Loucy (cell line): ENCODE measurements at regions not wholly inside any gene's neighbourhood (a gene's known extent, or its start where the extent isn't known, plus 50 kb on each side); places are given as distances from the start of the nearest gene placed in this dataset.

Experiments used
- H2AFZ ChIP-seq: fragments of 200-600 bp; sonication (generic); 2 replicates; pipeline ENCODE4 v1.6.0; 2016; ENCODE audit warnings: antibody characterized with exemption, mild to moderate bottlenecking, low read length, moderate library complexity
- H3F3A ChIP-seq: fragments of 200-600 bp; 2 replicates; pipeline ENCODE4 v1.6.0; 2016; ENCODE audit warnings: antibody characterized with exemption, low read depth, mild to moderate bottlenecking
- H3K27me3 ChIP-seq: fragments of 200-600 bp; sonication (generic); 2 replicates; pipeline ENCODE4 v1.6.1; 2014; ENCODE audit warnings: low read length, mild to moderate bottlenecking; ENCODE audit not compliant: insufficient read depth, poor library complexity, severe bottlenecking
- H3K36me3 ChIP-seq: fragments of 200-600 bp; sonication (generic); 2 replicates; pipeline ENCODE4 v1.6.1; 2016; ENCODE audit warnings: low read length; ENCODE audit not compliant: insufficient read depth
- H3K4me1 ChIP-seq: fragments of 200-600 bp; sonication (generic); 2 replicates; pipeline ENCODE4 v1.5.1; 2014; ENCODE audit warnings: low read length, mild to moderate bottlenecking; ENCODE audit not compliant: insufficient read depth, poor library complexity, severe bottlenecking
- H3K4me2 ChIP-seq: fragments of 200-600 bp; sonication (generic); 2 replicates; pipeline ENCODE4 v1.6.0; 2014; ENCODE audit warnings: antibody characterized with exemption, low read length, low read depth, mild to moderate bottlenecking; ENCODE audit not compliant: poor library complexity, severe bottlenecking
- H3K4me3 ChIP-seq: fragments of 200-600 bp; sonication (generic); 2 replicates; pipeline ENCODE4 v1.5.1; 2014; ENCODE audit warnings: low read length, mild to moderate bottlenecking, mixed read lengths; ENCODE audit not compliant: poor library complexity, severe bottlenecking
- H3K79me2 ChIP-seq: fragments of 200-600 bp; sonication (generic); 2 replicates; pipeline ENCODE4 v1.6.1; 2014; ENCODE audit warnings: low read length; ENCODE audit not compliant: insufficient read depth
- H3K9ac ChIP-seq: fragments of 200-600 bp; sonication (generic); 2 replicates; pipeline ENCODE4 v1.6.0; 2014; ENCODE audit warnings: mild to moderate bottlenecking, low read depth, low read length, moderate library complexity; ENCODE audit not compliant: poor library complexity, severe bottlenecking
- H3K9me2 ChIP-seq: fragments of 200-600 bp; sonication (generic); replicated peaks from 2 replicates; pipeline ENCODE4 v1.6.1; 2016; ENCODE audit warnings: low read depth, low read length, mixed read lengths
- H3K9me3 ChIP-seq: fragments of 200-600 bp; sonication (generic); 2 replicates; pipeline ENCODE4 v1.6.1; 2014; ENCODE audit warnings: mild to moderate bottlenecking, antibody characterized with exemption, low read length, low read depth; ENCODE audit not compliant: insufficient read depth
- H4K20me1 ChIP-seq: fragments of 200-600 bp; sonication (generic); 2 replicates; pipeline ENCODE4 v1.6.0; 2014; ENCODE audit warnings: antibody characterized with exemption, low read length, mild to moderate bottlenecking; ENCODE audit not compliant: insufficient read depth, poor library complexity, severe bottlenecking
- EZH2phosphoT487 ChIP-seq: fragments of 200-600 bp; IDR thresholded peaks from 2 replicates; pipeline ENCODE4 v1.6.1; 2018; ENCODE audit warnings: antibody characterized with exemption, mild to moderate bottlenecking, moderate library complexity, borderline replicate concordance
- TF ChIP-seq, protein P1 (sequence below): fragments of 200-600 bp; sonication (generic); conservative IDR thresholded peaks from 2 replicates; pipeline ENCODE4 v1.5.1; 2014; ENCODE audit warnings: mild to moderate bottlenecking, antibody characterized with exemption, low read length

DNA sequence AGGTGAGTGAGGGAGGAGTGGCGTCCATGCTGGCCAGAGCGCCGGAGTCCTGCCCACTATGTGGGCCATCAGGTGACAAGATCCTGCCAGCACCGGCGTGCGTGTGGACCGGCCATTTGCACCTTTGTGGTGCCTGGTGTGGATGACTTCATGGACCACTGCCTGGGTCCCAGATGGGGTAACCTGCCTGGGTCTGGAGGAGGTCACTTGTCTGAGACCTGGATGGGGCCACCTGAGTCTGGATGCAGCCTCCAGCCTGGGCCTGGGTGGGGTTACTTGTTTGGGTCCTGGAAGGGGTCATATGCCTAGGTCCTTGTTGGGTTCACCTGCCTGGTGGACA, 299.6 kb downstream of the NDUFA10 start:
- Histone ChIP-seq H3K4me3 (no peak overlapping the region), H3K9ac (no peak overlapping the region), H3K9me3 (peaks cover 12% of the 10 kb centered on the region; the same call in 1 of the 2 replicates), H3F3A (no peaks in the 10 kb centered on the region), H3K79me2 (no peaks in the 10 kb centered on the region), H4K20me1 (no peaks in the 10 kb centered on the region), H3K9me2 (no peaks in the 10 kb centered on the region), H3K4me2 (no peak overlapping the region), H3K36me3 (no peaks in the 10 kb centered on the region), H3K27me3 (no peaks in the 10 kb centered on the region), H3K4me1 (no peaks in the 10 kb centered on the region), H2AFZ (no peak overlapping the region)
- TF ChIP-seq EZH2phosphoT487: no peak
- TF ChIP-seq, protein P1, sequence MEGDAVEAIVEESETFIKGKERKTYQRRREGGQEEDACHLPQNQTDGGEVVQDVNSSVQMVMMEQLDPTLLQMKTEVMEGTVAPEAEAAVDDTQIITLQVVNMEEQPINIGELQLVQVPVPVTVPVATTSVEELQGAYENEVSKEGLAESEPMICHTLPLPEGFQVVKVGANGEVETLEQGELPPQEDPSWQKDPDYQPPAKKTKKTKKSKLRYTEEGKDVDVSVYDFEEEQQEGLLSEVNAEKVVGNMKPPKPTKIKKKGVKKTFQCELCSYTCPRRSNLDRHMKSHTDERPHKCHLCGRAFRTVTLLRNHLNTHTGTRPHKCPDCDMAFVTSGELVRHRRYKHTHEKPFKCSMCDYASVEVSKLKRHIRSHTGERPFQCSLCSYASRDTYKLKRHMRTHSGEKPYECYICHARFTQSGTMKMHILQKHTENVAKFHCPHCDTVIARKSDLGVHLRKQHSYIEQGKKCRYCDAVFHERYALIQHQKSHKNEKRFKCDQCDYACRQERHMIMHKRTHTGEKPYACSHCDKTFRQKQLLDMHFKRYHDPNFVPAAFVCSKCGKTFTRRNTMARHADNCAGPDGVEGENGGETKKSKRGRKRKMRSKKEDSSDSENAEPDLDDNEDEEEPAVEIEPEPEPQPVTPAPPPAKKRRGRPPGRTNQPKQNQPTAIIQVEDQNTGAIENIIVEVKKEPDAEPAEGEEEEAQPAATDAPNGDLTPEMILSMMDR: no peak

DNA sequence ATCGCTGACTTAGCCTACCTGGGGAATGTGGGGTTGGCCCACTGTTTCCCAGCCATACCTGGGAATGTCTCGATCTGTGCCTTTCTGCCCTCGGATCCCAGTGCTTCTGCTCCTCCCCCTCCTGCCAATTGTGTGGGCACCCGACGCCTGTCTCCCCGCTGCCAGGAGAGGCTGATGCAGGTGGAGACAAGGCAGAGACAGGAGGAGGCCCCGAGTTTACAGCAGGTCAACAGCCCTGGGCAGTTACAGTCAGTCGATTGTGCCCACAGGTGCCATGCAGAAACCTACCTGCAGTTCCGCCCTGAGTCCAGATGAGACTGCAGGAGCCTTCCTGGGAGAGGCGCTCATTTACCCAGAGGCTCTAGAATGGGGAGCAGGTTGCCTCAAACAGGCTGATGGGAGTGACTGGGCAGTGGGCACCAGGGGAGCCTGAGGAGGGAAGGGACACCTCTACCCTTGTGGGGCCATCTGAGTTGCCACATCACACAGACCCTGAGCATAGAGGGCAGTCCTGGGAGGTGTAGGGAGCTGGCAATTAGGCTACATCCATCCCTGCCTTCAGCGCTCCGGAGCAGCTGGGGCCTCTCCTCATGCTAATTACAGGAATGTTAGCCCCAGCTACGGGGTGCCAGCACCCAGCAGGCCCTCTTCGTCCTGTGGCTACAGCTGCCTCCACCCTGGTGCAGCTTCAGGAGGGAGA, 300.1 kb downstream of the NDUFA10 start:
- Histone ChIP-seq H4K20me1 (no peaks in the 10 kb centered on the region), H3K9me3 (peaks cover 12% of the 10 kb centered on the region; the same call in 1 of the 2 replicates), H3K27me3 (no peaks in the 10 kb centered on the region), H3K4me2 (no peak overlapping the region), H3K4me1 (no peaks in the 10 kb centered on the region), H3K4me3 (no peak overlapping the region), H3K36me3 (no peaks in the 10 kb centered on the region), H3K9me2 (no peaks in the 10 kb centered on the region), H3K79me2 (no peaks in the 10 kb centered on the region), H3F3A (no peaks in the 10 kb centered on the region), H3K9ac (no peak overlapping the region), H2AFZ (no peak overlapping the region)
- TF ChIP-seq, protein P1: no peak
- TF ChIP-seq EZH2phosphoT487: no peak

DNA sequence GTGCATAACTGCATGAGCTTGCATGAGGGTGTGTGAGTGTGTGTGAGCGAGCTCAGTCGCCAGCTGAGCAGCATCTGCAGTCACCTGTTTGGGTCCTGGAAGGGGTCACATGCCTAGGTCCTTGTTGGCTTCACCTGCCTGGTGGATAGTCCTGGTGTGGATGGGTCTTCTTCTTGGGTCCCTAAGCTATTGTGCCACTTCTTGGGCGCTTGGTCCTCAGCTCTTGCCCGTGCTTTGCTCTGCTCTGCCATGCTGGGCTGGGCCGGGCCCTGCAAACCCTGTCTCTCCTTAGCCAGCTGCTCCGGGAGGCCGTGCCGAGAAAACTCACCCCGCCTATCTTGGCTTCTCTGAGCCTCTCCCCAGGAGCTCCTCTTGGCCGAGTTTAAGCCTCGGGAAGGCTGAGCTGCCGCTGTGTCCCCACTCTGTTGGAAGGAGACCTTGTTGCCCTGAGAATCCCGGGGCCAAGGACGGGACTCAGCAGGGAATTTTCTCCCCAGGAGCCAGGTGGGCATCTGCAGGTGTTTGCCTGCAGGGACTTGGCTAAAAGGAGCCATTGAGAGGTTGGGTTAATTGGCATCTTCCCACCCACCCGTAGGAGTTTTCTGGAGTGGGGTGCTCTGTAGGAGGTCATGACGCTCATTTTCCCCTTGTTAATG, 300.8 kb downstream of the NDUFA10 start:
- H3F3A ChIP-seq: no peaks in the 10 kb centered on the region

More for the DNA sequence above, 300.8 kb downstream of the NDUFA10 start:
- Histone ChIP-seq H3K9me2 (no peaks in the 10 kb centered on the region), H3K79me2 (no peaks in the 10 kb centered on the region), H3K4me3 (no peak overlapping the region), H2AFZ (no peak overlapping the region), H3K4me1 (no peaks in the 10 kb centered on the region), H3K9me3 (peaks cover 14% of the 10 kb centered on the region; the same call in 1 of the 2 replicates), H3K27me3 (no peaks in the 10 kb centered on the region), H3K36me3 (no peaks in the 10 kb centered on the region), H3K4me2 (no peak overlapping the region), H3K9ac (no peak overlapping the region), H4K20me1 (no peaks in the 10 kb centered on the region)
- TF ChIP-seq, protein P1: no peak
- TF ChIP-seq EZH2phosphoT487: no peak
